Liver (tissue), 8 donors: ENCODE measurements at regions not wholly inside any gene's neighbourhood (a gene's known extent, or its start where the extent isn't known, plus 50 kb on each side); places are given as distances from the start of the nearest gene placed in this dataset.

Source experiments
- DNase-seq: peaks from one replicate; pipeline ENCODE4 v3.0.0-alpha.2; 2017; ENCODE audit warnings: low spot score
- H3K27ac ChIP-seq, 2 donors: one replicate each; pipeline ENCODE4 v1.7.0; 2013; ENCODE audit warnings: inconsistent platforms in 2 of 2, low read length in 2 of 2, control low read depth in 1 of 2, low read depth in 1 of 2, mild to moderate bottlenecking in 1 of 2
- H3K27me3 ChIP-seq, 4 donors: one replicate each; pipeline versions ENCODE4 v1.6.1 to v1.7.0; 2013; ENCODE audit warnings: low read length in 3 of 4, inconsistent platforms in 1 of 4, mild to moderate bottlenecking in 1 of 4, moderate library complexity in 1 of 4; ENCODE audit not compliant: control insufficient read depth in 4 of 4, insufficient read depth in 4 of 4
- H3K36me3 ChIP-seq, 4 donors: one replicate each; pipeline versions ENCODE4 v1.6.1 to v1.7.0; 2013; ENCODE audit warnings: low read length in 3 of 4, mild to moderate bottlenecking in 3 of 4, low read depth in 1 of 4, moderate library complexity in 1 of 4; ENCODE audit not compliant: control insufficient read depth in 4 of 4, insufficient read depth in 3 of 4
- H3K4me1 ChIP-seq, 4 donors: one replicate each; pipeline versions ENCODE4 v1.6.1 to v1.7.0; 2013; ENCODE audit warnings: low read length in 3 of 4, mild to moderate bottlenecking in 3 of 4, moderate library complexity in 1 of 4; ENCODE audit not compliant: control insufficient read depth in 4 of 4, insufficient read depth in 4 of 4
- H3K4me3 ChIP-seq, 3 donors: one replicate each; pipeline versions ENCODE4 v1.6.1 to v1.7.0; 2013; ENCODE audit warnings: low read length in 3 of 3, control low read depth in 1 of 3, low read depth in 1 of 3, mild to moderate bottlenecking in 1 of 3
- H3K9ac ChIP-seq, 2 donors: one replicate each; pipeline ENCODE4 v1.7.0; 2013; ENCODE audit warnings: low read length in 2 of 2, mild to moderate bottlenecking in 2 of 2, moderate library complexity in 2 of 2, control low read depth in 1 of 2, low read depth in 1 of 2
- H3K9me3 ChIP-seq, 4 donors: one replicate each; pipeline versions ENCODE4 v1.6.1 to v1.7.0; 2013; ENCODE audit warnings: low read length in 3 of 4; ENCODE audit not compliant: control insufficient read depth in 4 of 4
- FOXA1 ChIP-seq: IDR thresholded peaks from 2 replicates; pipeline ENCODE4 v1.6.1; 2016; ENCODE audit warnings: antibody characterized with exemption
- GABPA ChIP-seq, 2 donors: IDR thresholded peaks in 1 of 2; conservative IDR thresholded peaks in 1 of 2; 2 replicates each; pipeline ENCODE4 v1.6.1; 2016; ENCODE audit warnings: antibody characterized with exemption in 2 of 2, mild to moderate bottlenecking in 1 of 2, moderate library complexity in 1 of 2
- HNF4A ChIP-seq, 2 donors: conservative IDR thresholded peaks; 2 replicates each; pipeline ENCODE4 v1.6.1; 2016; ENCODE audit warnings: antibody characterized with exemption in 2 of 2, mild to moderate bottlenecking in 2 of 2
- HNF4G ChIP-seq: IDR thresholded peaks from 2 replicates; pipeline ENCODE4 v1.6.1; 2016; ENCODE audit warnings: antibody characterized with exemption
- JUND ChIP-seq, 2 donors: IDR thresholded peaks; 2 replicates each; pipeline ENCODE4 v1.6.1; 2016; ENCODE audit warnings: antibody characterized with exemption in 2 of 2
- NR2F2 ChIP-seq: IDR thresholded peaks from 2 replicates; pipeline ENCODE4 v1.6.1; 2016; ENCODE audit warnings: antibody characterized with exemption
- RAD21 ChIP-seq, 2 donors: IDR thresholded peaks; 2 replicates each; pipeline ENCODE4 v1.6.1; 2016; ENCODE audit warnings: antibody characterized with exemption in 2 of 2, mild to moderate bottlenecking in 2 of 2
- RXRA ChIP-seq, 2 donors: IDR thresholded peaks; 2 replicates each; pipeline ENCODE4 v1.6.1; 2017 to 2018; ENCODE audit warnings: antibody characterized with exemption in 2 of 2, mild to moderate bottlenecking in 1 of 2
- SP1 ChIP-seq: IDR thresholded peaks from 2 replicates; pipeline ENCODE4 v1.6.1; 2018; ENCODE audit warnings: antibody characterized with exemption, mild to moderate bottlenecking
- TAF1 ChIP-seq: conservative IDR thresholded peaks from 2 replicates; pipeline ENCODE4 v1.6.1; 2016; ENCODE audit warnings: antibody characterized with exemption, mild to moderate bottlenecking
- WGBS: extraction: QIAGEN DNeasy Blood & Tissue Kit; methylation state at CpG from one replicate; pipeline ENCODE4 v1.1.7; 2013; 5-methylcytosine and 5-hydroxymethylcytosine counted together
- TF ChIP-seq, protein P1 (sequence below): IDR thresholded peaks from 2 replicates; pipeline ENCODE4 v1.6.1; 2016; ENCODE audit warnings: antibody characterized with exemption
- TF ChIP-seq, protein P2 (sequence below): fragments of 150-350 bp; IDR thresholded peaks from 2 replicates; pipeline ENCODE4 v1.5.1; 2017; ENCODE audit warnings: improper control_type of control experiment, low read depth, low read length; ENCODE audit not compliant: missing input control
- TF ChIP-seq, protein P3 (sequence below): IDR thresholded peaks from 2 replicates; pipeline ENCODE4 v1.6.1; 2016; ENCODE audit warnings: antibody characterized with exemption, mild to moderate bottlenecking
- TF ChIP-seq, protein P4 (sequence below): IDR thresholded peaks from 2 replicates; pipeline ENCODE4 v1.6.1; 2016; ENCODE audit warnings: antibody characterized with exemption
- donor health status: healthy.
- donor health status: healthy.
- donor health status: healthy.
- donor health status: healthy.
- donor health status: healthy.

DNA sequence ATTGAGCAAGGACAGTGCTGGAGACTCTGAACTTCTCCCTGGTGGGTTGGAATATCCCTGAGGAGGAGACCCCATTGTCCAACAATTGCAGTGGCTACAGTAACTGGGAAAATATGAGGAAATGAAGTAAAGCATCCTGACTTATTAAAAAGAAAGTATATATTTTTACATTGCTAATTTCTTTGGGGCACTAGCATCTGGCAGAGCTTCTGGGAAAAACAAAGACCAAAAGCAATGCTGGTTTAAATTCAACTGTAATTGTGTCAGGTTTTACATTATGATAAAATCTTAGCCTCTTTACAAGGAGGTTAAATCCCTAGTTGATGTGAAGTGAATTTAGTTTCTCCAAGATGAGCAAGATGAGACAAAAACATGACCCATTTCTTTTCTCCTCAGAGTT is 454.0 kb upstream of the RBMS3 start:
- no peaks in the 10 kb centered on the region for H3K4me1 ChIP-seq
- no peaks in the 10 kb centered on the region for H3K36me3 ChIP-seq
- H3K9ac ChIP-seq: no peak overlapping the region
- H3K4me3 ChIP-seq: no peak overlapping the region
- H3K27me3 ChIP-seq: peaks cover 0 to 4% (median 0%) of the 10 kb centered on the region in 4 donors
- peaks cover 0 to 2% (median 0%) of the 10 kb centered on the region in 4 donors for H3K9me3 ChIP-seq
- DNase-seq: no peak
- no peak overlapping the region for H3K27ac ChIP-seq
- TF ChIP-seq FOXA1: no peak
- TF ChIP-seq TAF1: no peak
- TF ChIP-seq HNF4G: no peak
- TF ChIP-seq, protein P1, sequence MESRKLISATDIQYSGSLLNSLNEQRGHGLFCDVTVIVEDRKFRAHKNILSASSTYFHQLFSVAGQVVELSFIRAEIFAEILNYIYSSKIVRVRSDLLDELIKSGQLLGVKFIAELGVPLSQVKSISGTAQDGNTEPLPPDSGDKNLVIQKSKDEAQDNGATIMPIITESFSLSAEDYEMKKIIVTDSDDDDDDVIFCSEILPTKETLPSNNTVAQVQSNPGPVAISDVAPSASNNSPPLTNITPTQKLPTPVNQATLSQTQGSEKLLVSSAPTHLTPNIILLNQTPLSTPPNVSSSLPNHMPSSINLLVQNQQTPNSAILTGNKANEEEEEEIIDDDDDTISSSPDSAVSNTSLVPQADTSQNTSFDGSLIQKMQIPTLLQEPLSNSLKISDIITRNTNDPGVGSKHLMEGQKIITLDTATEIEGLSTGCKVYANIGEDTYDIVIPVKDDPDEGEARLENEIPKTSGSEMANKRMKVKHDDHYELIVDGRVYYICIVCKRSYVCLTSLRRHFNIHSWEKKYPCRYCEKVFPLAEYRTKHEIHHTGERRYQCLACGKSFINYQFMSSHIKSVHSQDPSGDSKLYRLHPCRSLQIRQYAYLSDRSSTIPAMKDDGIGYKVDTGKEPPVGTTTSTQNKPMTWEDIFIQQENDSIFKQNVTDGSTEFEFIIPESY: no peak
- TF ChIP-seq SP1: no peak
- TF ChIP-seq, protein P2, sequence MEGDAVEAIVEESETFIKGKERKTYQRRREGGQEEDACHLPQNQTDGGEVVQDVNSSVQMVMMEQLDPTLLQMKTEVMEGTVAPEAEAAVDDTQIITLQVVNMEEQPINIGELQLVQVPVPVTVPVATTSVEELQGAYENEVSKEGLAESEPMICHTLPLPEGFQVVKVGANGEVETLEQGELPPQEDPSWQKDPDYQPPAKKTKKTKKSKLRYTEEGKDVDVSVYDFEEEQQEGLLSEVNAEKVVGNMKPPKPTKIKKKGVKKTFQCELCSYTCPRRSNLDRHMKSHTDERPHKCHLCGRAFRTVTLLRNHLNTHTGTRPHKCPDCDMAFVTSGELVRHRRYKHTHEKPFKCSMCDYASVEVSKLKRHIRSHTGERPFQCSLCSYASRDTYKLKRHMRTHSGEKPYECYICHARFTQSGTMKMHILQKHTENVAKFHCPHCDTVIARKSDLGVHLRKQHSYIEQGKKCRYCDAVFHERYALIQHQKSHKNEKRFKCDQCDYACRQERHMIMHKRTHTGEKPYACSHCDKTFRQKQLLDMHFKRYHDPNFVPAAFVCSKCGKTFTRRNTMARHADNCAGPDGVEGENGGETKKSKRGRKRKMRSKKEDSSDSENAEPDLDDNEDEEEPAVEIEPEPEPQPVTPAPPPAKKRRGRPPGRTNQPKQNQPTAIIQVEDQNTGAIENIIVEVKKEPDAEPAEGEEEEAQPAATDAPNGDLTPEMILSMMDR: no peak
- no peak for TF ChIP-seq RAD21 (IDR thresholded peaks at IDR 0.05)
- no peak for TF ChIP-seq NR2F2
- TF ChIP-seq JUND (IDR thresholded peaks at IDR 0.05): no peak
- TF ChIP-seq, protein P3, sequence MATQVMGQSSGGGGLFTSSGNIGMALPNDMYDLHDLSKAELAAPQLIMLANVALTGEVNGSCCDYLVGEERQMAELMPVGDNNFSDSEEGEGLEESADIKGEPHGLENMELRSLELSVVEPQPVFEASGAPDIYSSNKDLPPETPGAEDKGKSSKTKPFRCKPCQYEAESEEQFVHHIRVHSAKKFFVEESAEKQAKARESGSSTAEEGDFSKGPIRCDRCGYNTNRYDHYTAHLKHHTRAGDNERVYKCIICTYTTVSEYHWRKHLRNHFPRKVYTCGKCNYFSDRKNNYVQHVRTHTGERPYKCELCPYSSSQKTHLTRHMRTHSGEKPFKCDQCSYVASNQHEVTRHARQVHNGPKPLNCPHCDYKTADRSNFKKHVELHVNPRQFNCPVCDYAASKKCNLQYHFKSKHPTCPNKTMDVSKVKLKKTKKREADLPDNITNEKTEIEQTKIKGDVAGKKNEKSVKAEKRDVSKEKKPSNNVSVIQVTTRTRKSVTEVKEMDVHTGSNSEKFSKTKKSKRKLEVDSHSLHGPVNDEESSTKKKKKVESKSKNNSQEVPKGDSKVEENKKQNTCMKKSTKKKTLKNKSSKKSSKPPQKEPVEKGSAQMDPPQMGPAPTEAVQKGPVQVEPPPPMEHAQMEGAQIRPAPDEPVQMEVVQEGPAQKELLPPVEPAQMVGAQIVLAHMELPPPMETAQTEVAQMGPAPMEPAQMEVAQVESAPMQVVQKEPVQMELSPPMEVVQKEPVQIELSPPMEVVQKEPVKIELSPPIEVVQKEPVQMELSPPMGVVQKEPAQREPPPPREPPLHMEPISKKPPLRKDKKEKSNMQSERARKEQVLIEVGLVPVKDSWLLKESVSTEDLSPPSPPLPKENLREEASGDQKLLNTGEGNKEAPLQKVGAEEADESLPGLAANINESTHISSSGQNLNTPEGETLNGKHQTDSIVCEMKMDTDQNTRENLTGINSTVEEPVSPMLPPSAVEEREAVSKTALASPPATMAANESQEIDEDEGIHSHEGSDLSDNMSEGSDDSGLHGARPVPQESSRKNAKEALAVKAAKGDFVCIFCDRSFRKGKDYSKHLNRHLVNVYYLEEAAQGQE: no peak
- no peak for TF ChIP-seq GABPA (IDR thresholded peaks at IDR 0.05 in 1 of 2, conservative IDR thresholded peaks at IDR 0.05 in 1 of 2)
- no peak for TF ChIP-seq RXRA (IDR thresholded peaks at IDR 0.05)

DNA sequence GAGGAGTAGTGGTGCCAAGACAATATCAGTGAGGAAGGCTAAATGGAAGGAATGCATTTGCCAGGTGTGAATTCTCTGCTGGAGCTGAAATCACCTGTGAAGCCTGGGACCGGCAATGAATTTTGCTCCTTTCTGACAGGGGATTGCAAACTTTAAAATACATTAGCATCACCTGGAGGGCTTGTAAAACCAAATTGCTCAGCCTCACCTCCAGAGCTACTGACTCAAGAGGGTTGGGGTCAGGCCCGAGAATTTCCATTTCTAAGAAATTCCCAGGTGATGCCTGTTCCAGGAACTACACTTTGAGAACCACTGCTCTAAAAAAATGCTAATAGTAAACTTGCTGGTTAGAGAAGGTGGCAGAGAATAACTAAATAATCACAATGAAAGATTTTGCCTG is 445.6 kb upstream of the RBMS3 start:
- H3K4me3 ChIP-seq: no peak overlapping the region
- no peak for DNase-seq
- no peaks in the 10 kb centered on the region for H3K36me3 ChIP-seq
- no peaks in the 10 kb centered on the region for H3K4me1 ChIP-seq
- no peak overlapping the region for H3K27ac ChIP-seq
- no peak for TF ChIP-seq RXRA (IDR thresholded peaks at IDR 0.05)
- no peak for TF ChIP-seq FOXA1
- no peak for TF ChIP-seq HNF4A (conservative IDR thresholded peaks at IDR 0.05)
- TF ChIP-seq HNF4G: no peak
- no peak for TF ChIP-seq NR2F2
- TF ChIP-seq, protein P3: no peak
- TF ChIP-seq, protein P4, sequence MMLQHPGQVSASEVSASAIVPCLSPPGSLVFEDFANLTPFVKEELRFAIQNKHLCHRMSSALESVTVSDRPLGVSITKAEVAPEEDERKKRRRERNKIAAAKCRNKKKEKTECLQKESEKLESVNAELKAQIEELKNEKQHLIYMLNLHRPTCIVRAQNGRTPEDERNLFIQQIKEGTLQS: no peak
- TF ChIP-seq, protein P2: no peak
- WGBS: 31% methylated on average over 2 of the region's 2 CpGs
- H3K9me3 ChIP-seq: peaks cover 0 to 2% (median 0%) of the 10 kb centered on the region in 4 donors
- H3K9ac ChIP-seq: no peak overlapping the region
- H3K27me3 ChIP-seq: no peaks in the 10 kb centered on the region
